GM19351 (cell line): ENCODE measurements at regions not wholly inside any gene's neighbourhood (a gene's known extent, or its start where the extent isn't known, plus 50 kb on each side); places are given as distances from the start of the nearest gene placed in this dataset.
"Not testable (repeated sequence)": the region's sequence is repeated elsewhere in the genome, so short reads cannot be mapped to it uniquely, and the experiment has no call there.

Source experiments
- ATAC-seq: cut with Tn5 transposase; IDR thresholded peaks from one replicate; pipeline ENCODE4 v1.9.1; 2021; ENCODE audit warnings: mild to moderate bottlenecking, moderate library complexity; ENCODE audit not compliant: unreplicated experiment

DNA sequence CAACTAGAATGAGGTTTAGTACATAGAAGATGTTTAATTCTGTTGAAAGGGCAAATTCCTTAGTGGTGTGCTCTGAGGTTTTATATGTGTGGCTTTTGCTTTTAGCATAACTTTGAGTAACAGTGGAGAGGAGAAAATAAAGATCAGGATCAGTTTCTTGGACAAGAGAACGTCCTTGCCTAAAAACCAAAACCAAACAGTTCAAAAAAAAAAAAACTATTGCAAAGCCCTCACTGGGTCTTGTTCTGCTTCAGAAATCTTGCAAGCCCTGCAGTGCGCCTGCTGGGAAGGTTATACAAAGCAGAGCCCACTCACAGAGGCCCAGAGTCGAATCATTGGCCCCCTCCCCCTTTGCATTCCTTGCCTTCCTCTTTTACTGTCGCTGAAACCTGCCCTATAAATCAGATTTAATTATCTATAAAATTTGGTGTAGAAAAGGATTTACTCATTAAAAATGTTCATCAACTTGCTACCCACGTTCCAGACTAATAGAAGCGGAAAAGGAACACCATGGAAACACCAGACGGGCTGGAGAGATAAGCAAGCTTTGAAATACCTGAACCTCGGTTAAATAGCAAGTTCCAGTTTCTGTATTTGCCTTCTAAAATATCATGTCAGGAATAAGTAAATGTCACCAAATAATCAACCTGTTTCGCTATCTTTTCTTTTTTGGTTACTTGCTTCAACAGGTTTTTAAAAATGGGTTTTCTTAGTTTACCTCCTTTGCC, 201.6 kb upstream of the PTBP2 start:
- no peak for ATAC-seq

- ATAC-seq: no peak
Measured at GRCh38 chr1:96520579-96520947, 201.0 kb upstream of the PTBP2 start.

DNA sequence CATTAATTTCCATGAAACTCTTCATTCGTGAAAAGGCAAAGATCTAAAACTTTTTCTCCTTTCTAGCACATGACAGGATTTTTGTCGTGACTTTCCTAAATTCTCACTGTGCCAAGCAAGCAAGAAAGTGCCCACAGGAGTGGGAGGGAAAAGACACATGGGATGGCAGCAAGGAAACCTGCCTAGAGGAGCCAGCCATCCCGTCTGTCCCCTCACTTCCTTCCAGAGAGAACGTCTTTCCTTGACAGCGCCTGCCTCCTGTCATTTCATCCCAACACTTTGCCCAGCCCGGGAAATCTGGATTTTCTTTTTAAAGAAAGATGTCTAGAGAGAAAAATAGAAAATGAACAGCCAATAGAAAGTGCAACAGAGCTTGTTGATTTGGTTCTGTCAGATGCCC, 200.6 kb upstream of the PTBP2 start:
- no peak for ATAC-seq

DNA sequence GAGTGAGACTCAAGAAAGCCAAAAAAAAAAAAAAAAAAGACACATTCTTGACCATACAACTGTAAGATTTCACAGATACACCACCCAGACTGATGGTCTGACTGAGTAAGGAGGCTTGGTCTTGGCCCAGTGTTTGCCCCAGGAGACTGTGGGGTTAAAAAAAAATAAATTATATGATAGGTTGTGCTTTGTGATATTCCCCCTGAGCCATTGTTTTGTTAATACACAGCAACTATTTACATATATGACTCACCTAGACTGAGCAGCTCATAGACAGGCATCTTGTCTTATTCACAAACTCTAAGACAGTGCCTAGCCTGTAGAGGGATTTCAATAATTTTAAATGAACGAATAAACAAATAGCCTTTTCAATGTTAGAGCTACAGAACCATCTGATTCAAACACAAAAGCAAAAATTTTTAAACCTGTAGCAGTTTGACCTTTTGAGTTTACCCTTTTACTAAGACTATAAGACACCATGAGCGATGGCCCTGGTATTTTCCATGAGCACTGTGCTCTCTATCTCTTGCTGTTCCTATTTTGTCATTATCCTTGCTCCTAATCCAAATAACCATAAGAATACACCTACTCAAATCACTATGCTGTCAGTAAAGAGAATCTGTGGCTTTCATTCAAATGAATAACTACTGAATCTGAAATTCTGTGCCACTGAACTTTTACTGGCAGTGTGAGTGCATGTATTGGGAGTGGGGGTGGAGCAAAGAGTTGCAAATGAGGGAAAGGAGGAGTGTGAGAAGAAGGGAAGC, 199.4 kb upstream of the PTBP2 start:
- no peak for ATAC-seq

- ATAC-seq: no peak
Measured at GRCh38 chr1:96522927-96523326, 198.7 kb upstream of the PTBP2 start.

GRCh38 chr1:96524100-96524499, 197.5 kb upstream of the PTBP2 start:
- ATAC-seq: no peak

DNA sequence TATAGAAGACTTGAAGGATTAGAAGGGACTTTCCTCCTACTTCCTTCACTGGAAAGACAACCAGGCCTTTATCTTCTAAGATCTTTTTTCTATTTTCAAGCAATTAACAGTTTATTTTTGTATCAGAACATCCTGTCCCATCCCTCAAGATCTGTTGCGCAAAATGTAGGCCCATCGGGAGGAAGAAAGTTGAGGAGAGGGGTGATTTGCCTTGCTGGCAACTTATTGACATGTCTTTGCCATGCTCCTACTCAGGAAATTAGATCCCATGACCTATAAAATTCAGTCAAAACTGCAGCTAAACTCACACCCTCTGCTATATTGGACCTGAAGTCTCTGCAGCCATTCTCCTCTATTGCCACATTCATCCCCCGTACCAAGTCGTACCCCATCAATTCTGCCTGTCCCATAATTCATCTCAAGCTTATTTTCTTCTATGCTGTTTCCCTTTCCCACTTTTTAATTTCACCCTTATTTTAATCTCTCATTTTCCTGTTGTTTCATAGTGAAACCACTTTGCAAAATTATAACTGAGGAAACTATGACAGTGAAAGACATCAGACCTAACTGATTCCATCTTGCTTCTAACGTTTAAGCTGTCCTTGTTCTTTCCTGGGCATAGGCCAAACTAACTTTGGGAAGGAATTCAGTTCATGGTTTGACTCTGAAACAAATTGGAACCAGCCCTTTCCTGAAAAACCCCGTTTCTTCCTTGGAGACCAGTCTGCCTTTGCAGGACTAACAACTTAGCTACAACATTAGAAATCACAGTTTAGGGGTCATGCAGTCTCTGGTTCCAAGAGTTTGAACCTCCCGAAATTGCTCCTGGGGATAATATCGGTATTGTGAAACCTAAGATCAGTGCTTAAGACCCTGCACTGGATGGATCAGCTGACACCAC, 195.7 kb upstream of the PTBP2 start:
- ATAC-seq: no peak

DNA sequence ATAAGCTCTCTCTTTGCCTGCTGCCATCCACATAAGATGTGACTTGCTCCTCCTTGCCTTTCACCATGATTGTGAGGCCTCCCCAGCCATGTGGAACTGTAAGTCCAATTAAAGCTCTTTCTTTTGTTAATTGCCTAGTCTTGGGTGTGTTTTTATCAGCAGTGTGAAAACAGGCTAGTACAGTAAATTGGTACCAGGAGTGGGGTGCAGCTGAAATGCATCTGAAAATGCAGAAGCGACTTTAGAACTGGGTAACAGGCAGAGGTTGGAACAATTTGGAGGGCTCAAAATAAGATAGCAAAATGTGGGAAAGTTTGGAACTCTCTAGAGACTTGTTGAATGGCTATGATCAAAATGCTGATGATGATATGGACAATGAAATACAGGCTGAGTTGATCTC, 192.9 kb upstream of the PTBP2 start:
- ATAC-seq: not testable (repeated sequence)

DNA sequence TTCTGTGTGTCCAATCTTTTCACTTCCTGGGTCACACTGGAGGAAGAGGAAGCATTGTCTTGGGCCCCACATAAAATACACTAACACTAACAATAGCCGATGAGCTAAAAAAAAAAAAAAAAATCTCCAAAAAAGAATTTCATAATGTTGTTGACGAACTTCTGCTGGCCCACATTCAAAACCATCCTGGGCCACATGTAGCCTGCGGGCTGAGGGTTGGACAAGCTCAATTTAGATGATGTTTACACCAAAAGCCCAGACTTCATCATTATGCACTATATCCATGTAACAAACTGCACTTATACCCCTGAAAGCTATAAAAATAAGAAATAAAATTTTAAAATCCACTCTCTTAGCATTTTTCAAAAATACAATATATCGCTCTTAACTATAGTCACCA, 187.8 kb upstream of the PTBP2 start:
- no peak for ATAC-seq

GRCh38 chr1:96536581-96536980, 185.0 kb upstream of the PTBP2 start:
- no peak for ATAC-seq

DNA sequence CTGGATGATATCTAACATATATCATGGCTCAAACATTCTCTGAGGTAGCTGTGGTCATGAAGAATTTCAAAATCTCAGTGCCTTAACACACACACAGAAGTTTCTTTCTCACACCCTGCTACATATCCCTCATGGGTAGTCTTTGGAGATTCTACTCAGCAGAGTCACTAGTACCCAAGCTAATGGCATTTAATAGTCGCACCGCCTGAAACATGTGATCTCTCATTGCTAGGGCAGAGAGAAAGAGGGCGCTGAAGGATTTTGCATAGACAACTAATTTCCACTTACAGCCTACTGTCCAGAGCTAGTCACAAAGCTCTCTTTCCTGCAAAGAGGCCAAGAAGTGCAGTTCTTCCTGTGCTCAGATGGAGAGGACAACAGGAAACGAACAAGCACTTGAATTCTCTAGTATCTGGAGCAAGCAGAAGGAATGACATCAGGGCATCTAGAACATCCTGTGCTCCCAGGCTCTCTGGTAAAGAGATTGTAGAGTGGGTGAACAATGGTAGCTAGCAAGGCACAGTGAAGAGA, 183.4 kb upstream of the PTBP2 start:
- ATAC-seq: no peak

- no peak for ATAC-seq
Measured at GRCh38 chr1:96538883-96539282, 182.7 kb upstream of the PTBP2 start.

DNA sequence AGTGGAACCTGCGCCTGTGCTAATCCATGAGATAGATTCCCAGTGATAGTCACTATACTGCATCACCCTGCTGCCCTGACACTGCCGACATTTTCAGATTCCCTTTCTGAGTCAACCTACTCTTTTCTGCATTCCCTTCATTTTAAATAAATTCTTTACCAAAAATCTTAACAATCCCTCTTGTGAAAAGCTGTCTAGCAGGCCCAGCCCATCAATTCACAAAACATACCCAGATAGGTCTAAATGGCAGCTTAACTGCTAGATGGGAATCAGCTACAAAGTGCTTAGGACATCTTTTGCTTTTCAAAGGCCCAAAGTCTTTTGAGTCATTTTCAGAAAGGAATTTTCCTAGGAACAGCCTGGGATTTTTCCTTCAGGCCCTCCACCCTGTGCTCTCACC, 180.1 kb upstream of the PTBP2 start:
- no peak for ATAC-seq

DNA sequence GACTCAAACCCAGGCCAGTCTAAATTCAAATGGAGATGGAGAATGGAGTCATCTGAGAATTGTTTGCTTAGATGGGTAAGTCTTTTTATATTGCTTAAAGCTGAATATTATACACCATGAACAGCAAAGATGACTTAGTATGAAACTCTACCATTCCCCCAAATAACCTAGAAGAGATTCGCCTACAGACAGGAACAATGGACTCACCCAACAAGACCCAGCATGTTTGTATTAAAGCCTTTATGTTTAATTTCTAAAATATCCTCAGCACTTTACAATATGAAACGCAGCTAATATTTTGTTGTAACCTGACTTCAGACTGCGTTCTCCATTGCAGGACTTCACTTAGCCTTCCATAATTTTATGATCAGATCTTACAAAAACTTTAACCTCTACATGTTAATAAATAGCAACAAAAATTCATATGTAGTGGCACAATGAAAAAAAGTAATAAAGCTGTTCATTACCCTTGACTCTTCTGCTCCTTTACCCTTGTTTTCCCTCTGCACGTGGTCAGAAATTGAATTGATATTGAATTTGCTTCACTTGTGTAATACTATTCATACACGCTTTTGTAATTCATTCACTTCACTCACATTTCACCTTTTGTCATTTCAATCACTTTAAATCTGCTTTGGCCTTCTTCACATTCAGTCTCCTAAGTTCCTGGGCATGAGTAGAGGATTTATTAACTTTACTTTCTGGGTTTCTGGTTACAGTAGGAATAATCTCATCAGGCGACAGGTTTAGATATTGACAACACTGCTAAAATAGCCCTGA, 177.3 kb upstream of the PTBP2 start:
- no peak for ATAC-seq

DNA sequence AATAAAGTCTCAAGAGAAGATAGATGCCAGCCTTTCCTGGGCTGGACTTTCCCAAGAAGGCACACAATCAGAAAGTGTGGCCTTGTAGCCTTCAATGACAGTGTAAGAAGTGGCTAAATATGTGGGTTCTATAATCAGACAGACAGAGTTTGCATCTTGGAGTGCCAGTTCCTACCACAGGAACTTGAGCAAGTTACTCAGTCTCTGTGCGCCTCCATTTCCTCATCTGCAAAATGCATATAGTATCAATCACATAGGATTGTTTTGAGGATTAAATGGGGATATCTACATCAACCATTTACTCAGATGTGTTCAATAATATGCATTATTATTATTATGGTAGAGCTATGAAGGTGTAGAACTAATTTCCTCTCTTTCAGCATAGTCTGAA, 176.8 kb upstream of the PTBP2 start:
- no peak for ATAC-seq

DNA sequence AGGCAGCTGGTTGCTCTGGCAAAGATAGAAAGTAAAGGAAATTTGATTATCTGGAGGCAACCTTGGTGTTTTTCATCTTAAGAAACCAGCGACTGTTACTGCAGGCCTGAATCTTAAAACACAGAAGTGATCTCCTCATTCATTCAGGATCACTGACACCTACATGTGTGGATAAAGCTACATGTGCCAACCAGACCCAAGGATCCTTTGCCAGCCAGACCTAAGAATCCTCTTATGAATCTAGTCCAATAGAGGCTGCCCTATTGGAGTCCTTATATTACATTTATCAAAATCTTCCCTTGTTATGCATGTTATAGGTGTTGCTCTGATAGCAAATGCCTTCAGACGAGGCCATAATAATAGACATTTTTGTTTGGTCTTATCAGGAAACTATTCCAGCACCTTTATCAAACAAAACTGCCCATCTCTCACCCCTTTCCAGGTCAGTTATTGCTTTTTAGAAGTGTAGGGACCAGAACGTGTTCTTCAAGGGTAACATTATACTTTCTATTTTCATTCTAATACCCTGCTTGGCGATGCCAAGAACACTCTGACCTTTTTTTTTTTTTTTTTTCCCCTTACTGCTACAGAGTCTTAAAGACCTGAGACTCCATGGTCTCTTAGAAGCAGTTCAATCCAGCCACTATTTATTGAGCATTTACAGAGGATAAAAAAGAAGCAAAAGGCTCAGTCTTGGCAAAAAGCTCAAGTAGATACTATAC, 175.5 kb upstream of the PTBP2 start:
- ATAC-seq: no peak

- no peak for ATAC-seq
Measured at GRCh38 chr1:96550061-96550460, 171.5 kb upstream of the PTBP2 start.

DNA sequence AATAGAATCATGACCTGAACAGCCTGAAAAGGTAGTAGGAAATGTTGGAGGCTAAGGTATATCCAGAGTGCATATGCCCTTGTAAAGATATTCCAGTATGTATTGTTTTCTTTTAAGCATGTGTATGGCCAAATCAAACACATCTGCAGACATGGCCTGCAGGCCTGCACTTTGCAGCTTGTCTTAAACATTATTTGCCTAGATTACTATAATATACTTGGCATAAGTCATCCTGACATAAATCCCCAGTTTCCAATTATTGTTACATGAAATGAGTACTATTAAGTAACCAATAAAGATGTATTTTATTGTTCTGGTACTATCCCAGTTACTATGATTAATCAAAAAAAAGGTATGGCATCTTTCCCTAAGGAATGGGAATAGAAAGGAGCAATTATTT, 169.1 kb upstream of the PTBP2 start:
- no peak for ATAC-seq

- ATAC-seq: no peak
Measured at GRCh38 chr1:96553811-96554210, 167.8 kb upstream of the PTBP2 start.

DNA sequence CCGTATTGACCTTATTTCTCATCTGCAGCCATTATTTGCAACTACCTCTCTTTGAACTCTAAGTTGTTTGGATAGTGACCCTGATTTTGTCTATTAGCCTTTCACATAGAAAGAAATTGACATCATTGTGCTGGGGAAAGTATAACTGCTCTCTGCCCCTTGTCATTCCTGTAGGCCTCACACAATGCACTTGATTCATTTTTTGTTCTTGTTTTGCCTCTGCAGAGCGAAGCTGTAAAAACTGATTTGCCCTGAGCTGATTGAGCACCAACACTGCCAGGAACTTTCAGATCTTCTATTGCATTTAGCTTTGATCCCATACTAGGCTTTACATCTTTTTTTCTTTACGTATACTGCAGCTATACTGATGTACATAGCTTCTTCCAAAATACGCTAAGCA, 167.2 kb upstream of the PTBP2 start:
- no peak for ATAC-seq
